GM12891 (cell line): ENCODE measurements at regions not wholly inside any gene's neighbourhood (a gene's known extent, or its start where the extent isn't known, plus 50 kb on each side); places are given as distances from the start of the nearest gene placed in this dataset.

Source experiments
- POLR2A ChIP-seq: IDR thresholded peaks from 2 replicates; pipeline ENCODE4 v1.6.1; 2011; ENCODE audit warnings: low read depth, low read length, control low read depth
- POLR2AphosphoS5 ChIP-seq: IDR thresholded peaks from 2 replicates; pipeline ENCODE4 v1.6.1; 2011; ENCODE audit warnings: low read depth, low read length, control low read depth
- TAF1 ChIP-seq: IDR thresholded peaks from 2 replicates; pipeline ENCODE4 v1.6.1; 2011; ENCODE audit warnings: low read depth, low read length, control low read depth

DNA sequence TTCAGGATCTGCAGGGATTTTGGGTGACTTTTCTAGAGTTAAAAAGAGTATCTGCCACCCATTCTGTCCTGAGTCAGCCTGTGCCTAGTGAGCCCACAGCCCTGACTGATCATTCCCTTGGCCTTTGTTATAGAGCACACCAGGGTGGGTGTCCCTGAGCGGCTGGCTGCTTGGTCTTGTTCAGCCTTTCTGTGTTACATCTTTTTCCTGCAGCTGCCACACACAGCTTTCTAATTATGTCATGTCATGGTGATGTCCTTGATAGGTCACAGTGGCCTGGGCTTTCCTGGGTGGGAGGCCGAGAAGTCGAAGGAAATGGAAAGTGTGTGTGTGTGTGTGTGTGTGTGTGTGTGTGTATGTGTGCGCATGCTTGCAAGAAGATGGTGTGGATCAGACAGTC is 293.2 kb upstream of the CRY1 start:
- no peak for TF ChIP-seq POLR2A
- no peak for TF ChIP-seq POLR2AphosphoS5
- no peak for TF ChIP-seq TAF1
